HG03135 (cell line): ENCODE measurements at regions not wholly inside any gene's neighbourhood (a gene's known extent, or its start where the extent isn't known, plus 50 kb on each side); places are given as distances from the start of the nearest gene placed in this dataset.

Experiments
- ATAC-seq: cut with Tn5 transposase; IDR thresholded peaks from one replicate; pipeline ENCODE4 v1.9.1; 2021; ENCODE audit warnings: mild to moderate bottlenecking, moderate library complexity; ENCODE audit not compliant: unreplicated experiment

DNA sequence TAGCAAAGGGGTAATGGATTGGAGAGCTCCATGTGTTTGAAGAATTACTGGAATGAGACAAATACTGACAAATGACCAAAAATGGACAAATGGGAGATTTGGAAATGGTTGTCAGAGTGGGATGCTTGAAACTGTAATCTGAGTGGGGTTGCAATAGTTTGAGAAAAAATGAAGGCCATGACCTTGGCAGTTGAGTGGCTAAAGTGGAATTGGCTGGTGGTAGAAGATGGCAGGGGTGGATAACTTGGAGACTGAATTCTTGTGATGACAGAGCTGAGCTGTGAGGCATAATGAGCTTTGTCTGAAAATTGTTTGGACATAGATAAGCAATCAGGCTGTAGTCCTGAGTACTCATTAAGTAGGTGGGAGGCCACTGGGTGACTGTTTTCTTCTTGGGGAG lies 222.5 kb upstream of the PRICKLE1 start:
- ATAC-seq = no peak

DNA sequence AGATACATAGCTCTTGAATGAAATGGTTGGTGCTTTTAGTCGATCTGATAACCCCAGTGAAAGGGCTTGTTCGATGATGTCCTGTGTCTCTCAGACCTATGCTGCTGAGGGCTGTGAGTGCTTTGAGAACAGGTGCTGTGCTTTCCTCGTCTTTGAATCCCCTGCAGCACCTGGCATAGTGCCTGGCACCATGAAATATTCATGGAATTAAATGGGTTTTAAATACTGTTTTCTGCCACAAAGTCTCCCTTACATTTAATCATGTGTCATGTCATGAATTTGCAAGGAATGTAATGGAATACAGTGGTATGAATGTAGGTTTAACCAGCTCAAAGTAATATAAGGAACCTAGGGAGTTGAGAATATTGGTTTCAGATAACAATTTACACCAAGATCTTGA lies 220.5 kb upstream of the PRICKLE1 start:
- ATAC-seq = no peak

DNA sequence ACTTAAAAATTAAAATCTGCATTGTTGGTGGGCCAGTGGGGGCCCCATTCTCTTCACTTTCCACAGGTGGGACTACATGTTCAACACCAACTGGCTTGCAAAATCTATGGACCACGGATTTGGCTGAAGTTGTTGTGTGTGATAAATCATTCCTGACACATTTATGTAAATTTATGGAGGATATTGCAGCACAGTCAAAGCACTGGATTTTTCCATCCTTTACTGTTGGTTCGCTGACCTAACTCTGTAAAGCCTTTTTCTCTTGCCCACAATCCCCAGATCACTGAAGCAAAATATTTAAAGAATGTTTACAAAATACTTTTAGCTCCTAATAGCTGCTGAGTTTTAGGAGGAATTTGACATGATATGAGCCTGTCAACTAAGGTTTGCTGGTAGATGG lies 219.7 kb upstream of the PRICKLE1 start:
- no peak for ATAC-seq

DNA sequence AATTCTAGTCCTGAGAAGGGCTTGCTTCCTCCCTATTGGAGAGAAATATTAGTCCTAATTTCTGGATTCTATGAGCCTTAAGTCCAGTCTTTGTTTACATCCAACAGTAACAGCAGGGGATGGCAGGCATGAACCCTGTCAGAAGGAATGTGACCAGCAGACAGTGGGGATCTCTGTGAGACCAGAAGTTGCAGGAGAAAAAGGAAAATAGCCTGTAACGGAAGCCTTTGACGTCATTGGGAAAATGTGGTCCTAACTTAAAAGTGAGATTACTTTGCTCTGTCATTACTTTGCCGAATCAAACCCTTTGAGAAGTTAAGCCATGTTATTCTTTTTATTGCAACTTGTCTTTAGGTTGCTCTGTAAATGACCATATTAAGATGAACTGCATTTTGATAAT lies 218.2 kb upstream of the PRICKLE1 start:
- ATAC-seq = no peak

DNA sequence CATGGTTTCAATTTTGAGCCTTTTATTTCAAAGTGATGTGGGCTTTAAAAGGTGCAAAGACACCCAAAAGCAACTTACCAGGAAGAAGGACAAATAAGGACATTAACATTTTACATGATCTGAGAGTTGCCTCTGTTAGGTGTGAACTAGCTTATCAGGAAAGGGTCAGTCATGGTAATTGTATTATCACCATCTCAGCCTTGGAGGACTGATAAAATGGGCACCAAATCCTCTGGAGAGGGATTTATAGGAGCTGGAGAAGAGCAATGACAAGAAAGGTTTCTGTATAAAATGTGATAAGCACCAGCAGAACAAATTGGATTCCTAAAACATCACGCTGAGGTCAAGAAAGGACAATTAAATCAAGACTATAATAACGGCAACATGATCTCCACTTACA lies 217.7 kb upstream of the PRICKLE1 start:
- ATAC-seq = no peak

DNA sequence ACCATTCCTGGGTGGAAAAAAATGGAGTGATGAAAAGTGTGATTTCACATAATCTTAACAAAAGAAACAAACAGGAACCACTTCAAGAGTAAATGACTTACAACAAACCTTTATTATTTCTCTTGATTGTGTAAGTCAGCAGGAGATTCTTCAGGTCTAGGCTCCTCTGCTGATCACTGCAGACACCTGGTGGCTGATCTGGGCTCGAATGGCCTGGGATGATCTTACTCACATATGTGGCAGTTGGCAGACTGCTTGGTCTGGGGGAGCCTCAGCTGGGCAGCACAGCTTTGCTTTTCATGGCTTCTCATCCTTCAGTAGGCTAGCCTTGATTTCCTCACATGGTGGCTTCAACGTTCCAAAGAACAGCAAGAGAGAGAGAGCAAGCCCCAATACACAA lies 215.4 kb upstream of the PRICKLE1 start:
- ATAC-seq = no peak

DNA sequence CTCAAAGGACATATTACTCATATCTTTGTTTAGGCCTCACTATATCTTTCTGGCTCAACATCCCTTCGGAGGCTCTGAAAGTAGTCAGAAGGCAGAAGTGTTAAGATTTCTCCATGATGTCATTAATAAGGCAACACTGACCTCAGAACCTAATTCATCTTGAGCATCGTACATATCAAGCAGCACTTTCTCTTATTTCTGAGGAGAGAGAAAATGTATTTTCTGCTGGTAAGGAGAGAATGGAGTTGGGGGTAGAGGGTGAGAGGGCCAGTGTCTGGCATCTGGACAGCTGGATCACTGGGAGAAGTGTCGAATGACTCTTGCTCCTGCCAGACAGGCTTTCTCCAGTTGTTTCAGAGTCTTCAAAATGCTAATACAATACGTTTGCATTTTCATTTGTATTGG lies 213.2 kb upstream of the PRICKLE1 start:
- no peak for ATAC-seq

DNA sequence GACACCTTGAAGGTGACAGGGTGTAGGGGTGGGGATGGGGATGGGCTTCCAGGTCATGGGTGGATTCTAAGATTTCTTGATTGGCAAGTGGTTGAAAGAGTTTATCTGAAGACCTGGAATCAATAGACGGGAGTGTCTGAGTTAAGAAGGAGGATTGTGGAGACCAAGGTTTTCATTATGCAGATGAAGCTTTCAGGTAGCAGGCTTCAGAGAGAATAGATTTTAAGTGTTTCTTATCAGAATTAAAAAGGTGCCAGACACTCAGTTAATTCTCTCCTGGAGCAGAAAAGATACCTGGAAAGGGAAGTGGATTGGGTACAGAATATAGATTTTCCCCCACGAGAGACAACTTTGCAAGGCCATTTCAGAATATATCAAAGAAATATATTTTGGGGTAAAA lies 211.7 kb upstream of the PRICKLE1 start:
- ATAC-seq = no peak

DNA sequence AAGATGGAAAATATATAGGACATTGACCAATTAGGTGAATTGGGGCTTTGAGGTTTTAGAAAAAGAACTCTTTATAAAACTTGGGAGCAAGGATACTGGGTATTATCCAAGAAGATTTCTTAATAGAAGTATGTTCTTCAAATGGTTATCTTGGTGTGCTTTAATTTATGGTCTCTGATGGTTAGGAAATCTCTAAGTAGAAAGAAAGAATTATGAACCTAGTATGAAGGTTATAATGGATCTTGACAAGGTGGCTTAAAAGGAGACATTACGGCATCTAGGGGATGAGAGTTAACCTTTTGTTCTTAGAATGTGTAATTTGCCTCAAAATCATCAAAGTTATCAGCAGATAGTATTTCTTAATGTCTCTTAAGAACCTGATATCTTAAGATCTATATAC lies 210.4 kb upstream of the PRICKLE1 start:
- no peak for ATAC-seq

DNA sequence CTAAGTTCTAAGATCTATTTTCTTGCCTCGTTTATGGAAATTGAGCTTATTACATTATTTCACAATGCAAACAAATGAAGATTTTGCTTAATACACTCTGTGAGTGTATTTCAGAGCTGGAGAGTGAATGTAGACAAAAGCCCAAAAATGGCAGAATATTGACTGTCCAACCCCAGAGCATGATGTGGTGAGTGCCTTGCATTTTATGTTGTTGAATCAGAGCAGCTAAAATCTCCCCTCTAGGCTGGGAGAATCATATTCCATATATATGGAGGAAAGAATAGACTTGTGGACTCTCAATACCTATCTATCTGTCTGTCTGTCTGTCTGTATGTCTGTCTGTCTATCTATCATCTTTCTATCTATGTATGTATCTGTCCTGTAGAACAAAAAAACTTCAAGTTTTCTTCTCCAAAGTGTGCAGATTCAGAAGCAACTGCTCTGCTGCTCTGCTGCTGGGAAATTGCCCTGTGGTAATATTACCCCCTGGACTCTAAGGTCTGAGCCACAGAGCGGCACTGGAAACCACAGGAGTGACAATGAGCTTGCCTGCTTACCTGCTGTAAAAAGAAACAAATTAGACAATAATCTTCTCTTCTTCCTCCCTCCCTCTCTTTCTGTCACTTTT lies 209.4 kb upstream of the PRICKLE1 start:
- no peak for ATAC-seq

DNA sequence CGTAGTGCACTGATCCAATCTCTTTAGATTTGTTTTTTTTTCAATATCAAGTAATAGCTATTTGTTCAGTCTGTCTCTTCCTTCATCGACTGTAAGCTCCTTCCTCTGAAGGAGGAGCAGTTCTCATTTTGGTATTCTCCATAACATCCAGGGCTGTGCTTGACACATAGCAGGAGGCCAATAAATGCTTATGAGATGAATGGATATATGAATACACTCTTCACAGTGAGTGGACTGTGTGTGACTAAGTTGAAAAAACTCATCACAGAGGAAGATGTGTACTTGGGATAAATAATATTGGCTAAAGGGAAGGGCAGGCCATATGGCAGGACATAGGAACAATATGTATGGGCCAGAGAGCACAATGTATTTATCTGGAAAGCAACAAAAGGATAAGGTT lies 205.3 kb upstream of the PRICKLE1 start:
- no peak for ATAC-seq

DNA sequence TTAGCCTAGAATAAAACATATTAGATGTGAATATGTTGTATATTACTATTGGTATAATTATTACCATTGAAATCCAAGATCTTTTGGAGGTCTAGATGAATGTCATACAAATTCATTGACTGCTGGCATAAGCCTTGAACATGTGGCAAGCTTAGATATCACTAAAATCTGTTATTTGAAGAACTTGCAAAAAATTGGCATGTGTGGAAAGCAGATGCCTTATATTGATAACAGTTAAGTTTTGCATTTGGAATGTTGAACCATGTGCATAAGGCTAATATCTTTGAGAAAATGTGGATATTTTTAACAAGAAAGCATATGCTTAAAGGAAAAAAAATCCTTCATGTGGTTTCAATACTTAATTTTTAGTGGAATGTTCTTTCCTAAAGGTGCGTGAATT lies 203.6 kb upstream of the PRICKLE1 start:
- ATAC-seq = no peak

DNA sequence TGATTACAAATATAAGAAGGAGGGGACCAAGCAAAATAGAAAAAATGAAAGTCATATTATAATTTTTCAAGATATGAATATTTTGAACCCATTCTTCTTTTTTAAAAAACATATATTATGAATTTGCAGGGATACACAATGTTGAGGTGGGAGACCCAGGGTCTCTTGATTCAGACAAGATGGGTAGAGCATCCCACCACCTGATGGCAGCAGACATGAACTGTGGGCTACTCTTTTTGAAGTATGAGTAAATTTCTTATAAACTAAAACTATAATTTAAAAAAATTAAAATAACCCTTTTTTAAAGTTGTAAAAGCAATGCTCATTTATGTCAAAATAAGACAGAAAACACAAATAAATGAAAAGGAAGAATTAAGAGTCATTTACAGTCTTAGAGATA lies 202.7 kb upstream of the PRICKLE1 start:
- ATAC-seq = no peak

DNA sequence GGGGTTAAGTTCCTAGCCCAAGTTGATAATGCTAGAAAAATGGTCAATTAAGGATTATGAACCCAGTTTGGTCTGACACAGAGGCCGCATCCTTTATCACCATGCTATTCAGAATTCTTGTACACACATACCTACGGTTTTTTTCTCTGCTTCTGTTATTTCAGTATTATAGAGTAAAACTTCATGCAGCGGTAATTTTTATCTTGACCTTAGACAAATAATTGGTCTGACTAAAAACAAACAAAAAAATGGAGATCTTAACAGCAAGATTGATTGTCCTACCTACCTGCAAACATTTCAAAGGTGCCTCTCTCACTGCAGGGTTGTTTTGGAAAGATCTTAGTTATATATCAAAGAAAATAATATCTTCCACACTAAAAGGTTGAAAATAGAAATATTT lies 201.9 kb upstream of the PRICKLE1 start:
- no peak for ATAC-seq

DNA sequence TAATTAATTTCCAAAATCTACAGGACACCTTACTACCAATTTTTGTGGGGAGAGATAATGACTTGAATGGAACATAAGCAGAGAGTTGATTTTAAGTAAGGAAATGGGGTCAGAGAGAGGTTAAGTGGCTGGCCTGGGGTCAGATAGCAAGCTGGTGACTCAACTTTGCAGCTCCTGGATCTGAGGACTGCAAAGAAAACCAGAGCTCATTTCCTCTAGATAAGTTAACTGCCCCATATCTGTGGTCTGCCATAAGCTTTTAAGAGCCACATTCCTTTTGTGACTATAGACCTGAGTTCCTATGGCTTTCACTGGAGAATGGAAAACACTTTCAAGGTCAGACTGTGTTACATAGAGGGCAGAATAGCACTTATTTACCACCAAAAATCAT lies 201.2 kb upstream of the PRICKLE1 start:
- ATAC-seq = no peak

DNA sequence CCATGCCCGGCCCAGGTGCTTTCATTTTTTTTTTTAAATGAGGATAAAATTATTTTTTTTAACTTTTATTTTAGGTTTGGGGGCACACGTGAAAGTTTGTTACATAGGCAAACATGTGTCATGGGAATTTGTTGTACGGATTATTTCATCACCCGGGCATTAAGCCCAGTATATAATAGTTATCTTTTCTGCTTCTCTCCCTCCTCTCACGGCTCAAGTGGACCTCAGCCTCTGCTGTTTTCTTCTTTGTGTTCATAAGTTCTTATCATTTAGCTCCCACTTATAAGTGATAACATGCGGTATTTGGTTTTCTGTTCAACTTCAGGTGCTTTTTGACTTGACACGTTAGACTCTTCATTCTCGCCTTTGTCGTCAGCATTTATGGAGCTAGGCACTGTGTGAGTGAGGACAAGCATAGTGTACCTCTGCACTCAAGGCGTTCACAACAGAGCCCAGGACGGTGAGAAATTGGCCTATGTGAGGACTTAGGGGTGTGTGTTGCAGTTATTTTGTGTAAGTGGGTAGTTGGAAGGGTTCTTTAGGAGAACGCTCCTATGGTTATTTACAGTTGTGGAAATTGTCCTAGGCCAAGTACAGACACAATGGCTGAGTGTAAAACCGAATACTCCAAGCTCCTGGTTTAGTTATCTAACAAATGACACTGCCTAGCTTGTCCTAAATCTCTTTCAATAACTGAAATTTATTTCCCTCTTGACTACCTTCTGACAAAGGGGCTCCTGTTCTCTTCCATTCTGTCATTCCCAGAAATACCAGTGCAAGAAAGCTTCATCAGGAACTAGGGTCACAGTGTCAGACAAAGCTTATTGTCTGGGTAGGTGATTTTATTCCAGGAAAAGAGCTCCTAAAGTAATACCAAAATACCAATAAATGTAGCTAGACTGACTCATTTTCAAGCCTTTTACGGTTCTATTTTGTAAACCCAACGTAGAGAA lies 200.5 kb upstream of the PRICKLE1 start:
- ATAC-seq = no peak

DNA sequence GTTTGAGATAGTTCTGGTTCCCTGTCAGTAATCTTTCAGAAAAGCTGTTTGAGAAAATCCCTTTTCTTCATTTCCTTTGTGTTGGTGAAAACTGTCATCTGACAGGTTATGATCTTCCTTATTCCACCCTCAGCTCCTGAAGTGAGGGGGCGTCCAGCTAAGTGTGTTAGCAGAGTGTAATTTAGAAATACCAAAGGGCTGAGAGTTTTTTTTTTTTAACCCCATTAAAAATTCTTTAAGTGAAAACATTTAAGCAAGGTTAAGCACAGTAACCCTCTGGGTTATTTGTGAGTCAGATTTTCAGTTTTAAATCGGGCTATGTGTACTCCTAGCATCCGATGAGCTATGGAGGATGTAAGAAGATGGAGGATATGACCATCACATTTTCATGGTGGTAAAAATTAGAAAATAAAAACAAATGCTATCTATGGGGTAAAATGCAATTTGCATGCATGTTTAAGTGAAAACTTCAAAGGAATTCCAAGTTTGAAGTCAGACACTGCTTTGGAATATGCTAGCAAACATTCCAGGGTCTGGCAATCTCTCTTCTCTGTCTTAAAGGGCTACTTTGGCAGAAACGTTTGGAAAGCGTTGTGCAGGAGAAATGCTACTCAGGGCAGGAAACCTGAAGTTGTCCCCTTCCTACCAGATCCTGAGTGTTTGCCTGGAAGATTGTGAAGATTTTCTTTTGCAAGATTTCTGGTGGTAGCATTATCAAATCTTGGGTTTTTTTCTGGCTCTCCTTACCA lies 197.0 kb upstream of the PRICKLE1 start:
- ATAC-seq = no peak

DNA sequence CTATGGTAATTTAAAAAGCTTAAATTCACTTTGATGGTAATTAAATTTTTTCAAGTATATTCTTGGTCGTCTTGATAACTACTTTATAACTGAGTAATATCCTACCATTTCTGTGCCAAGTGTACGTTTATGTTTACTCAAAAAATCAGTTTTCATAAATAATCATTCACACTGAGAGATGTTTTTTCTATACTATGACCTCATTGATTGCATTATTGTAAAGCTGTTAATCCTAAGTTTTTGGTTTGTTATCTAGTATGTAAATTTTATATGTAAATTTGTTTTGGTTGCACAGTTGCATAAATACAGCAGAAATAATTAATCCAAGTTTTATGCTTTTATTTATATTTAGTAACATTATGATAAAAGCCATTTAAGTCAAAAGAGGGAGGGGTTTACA lies 196.4 kb upstream of the PRICKLE1 start:
- no peak for ATAC-seq

DNA sequence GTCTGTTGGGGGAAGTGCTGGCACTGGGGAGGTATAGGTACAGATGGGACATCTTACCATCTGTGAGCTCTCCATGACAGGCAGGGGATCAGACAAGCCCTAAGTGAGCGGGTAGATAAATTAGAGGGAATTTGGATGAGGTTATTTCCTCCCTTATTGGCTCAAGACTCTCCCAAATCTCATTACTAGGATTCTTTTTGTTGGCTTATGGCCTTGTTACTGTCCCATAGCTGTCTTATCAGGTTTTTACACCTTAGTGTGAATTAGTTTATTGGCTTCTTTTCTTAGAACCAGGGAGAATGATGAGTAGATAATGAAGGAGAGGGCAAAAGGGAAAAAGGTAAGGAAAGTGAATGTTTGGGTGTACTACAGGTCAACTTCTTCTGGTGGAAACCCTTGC lies 191.1 kb upstream of the PRICKLE1 start:
- no peak for ATAC-seq

DNA sequence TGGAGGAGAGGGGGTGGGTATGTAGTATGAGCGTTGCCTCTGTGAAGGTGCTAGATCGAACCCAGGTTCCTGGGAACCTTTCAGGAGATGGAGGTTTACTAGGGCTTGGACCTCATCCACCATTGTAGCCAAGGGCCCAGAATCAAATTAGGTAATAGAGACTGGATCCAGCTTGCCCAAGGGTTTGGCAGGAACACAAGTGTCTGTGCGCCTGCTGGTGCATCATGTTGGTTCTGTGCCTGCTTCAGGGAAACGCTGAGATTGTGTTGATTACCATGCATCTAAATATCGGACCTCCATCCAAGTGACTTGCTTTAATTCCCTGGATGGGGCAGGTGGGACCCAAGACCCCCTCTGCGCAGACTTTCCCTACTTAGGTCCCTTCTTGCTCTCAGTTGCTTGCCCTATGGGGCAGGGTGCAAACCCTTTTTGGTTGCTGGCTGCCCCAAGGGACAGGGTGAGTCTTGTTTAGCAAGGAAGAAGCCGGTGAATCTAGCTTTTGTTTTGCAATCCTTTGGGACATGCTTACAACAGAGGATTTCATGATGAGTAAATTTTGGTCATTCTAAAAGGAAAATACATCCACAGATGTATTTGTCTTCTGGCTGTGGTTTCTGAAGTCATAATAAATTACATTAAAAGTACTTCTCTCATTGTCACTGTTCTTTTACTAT lies 189.8 kb upstream of the PRICKLE1 start:
- ATAC-seq = no peak

DNA sequence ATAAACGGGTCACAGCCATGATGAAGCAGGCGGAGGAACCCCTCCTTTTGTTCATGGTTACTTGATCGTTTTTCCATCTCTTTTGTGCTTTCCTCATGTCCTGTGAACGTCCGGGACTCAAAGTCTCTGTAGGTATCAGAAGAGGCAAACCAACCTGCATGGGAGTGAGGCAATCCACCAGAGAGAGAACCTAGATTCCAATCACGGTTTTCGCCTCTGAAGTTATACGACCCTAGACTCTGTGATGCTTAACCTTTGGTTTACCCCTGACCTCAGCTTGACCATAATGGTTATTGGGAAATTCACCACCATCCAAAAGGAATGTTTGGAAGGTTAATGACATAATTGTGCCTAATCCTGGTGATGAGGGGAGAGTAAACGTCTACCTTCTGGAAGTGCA lies 186.8 kb upstream of the PRICKLE1 start:
- ATAC-seq = no peak
